Muscle of arm (tissue), 1 donor: ENCODE measurements at regions not wholly inside any gene's neighbourhood (a gene's known extent, or its start where the extent isn't known, plus 50 kb on each side); places are given as distances from the start of the nearest gene placed in this dataset.

Experiments used
- DNase-seq: peaks from one replicate; pipeline ENCODE4 v3.0.0-alpha.2; 2013

DNA sequence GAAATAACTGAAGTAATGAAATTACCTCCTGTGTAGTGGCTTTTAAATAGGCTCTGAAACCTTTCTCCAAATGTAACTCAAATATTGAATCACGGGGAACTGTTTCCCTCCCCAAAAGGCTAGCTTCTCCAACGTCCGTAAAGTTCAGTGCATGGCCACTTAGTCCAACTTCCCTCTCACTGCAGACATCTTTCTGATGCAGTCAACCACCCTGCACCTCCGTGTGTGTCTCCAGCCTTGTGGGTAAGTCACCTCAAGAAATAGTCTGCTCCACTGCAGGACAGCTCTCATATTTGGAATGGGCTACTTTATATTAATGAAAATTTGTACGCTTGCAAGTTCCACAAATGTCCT is 152.5 kb upstream of the CYRIA start:
- DNase-seq, result no peak

DNA sequence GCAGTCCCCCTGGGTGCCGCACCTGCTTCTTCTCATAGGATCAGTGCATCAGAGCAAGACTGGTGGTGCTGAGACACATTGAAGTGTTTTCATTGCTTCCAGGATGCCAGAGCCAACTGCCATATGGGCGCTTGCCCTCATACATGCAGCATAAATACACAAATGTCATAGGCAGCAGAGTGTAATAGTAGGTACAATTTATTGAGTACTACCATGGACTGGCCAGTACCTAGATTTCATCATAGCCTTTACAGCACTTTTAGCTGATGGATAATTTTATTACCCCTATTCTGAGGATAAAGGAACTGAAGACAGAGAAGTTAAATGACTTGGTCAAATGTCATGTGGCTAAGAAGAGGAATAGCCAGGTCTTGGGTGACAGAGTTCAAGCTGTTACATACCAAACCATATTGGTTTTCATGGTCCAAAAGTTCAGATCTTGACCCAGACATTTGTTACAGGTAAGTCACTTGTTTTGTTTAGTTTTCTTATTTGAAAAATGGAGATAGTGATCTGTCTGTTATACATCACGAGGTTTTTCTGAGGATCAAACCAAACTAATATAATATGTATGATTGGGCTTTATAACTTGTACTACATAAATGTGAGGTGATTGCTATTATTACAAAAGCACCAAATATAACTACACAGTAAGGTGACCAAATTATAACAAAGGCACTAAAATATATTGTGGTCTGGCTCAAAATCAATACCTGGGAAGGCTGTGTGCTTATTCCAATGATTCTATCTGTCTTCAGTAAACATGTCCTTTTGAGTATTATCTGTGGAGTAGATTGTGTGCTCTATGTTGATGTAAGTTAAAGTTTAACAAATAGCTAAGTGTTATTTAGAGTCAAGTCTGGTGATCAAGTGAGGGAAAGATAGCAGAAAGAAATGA is 151.9 kb upstream of the CYRIA start:
- no peak for DNase-seq

DNA sequence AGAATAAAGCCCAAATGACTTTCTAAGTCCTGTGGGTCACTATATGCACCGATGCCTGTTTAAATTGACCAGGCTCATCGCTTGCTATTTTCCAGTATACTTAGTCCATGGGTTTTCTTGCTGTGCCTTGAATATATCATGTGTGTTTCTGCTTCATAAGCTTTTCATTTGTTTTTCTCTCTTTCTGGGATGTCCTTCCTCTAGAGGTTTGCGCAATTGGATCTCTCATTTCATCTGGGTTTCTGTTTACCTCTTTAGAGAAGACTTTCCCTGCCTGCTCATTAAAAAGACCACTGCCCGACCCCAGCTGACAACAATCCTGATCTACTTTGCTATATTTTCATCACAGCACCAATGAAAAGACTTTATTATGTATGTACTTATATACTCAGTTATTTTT is 150.9 kb upstream of the CYRIA start:
- DNase-seq, result no peak

DNA sequence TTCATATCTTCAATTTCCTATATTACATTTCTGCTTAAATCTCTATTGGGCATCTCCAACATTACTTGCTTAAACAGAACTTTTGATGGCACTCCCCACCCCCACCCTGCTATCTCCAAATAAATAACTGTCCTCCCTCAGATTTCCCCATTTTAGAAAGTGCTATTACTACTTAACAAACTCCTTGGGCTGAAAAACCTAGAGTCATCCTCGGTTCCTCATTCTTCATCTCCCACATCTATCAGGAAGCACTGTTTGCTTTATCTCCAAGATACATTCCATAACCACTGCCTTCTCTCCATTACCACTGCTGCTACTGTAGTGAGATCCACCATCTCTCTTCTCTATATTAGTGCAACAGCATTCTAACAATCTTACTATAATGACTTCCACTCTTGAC is 150.4 kb upstream of the CYRIA start:
- no peak for DNase-seq

DNA sequence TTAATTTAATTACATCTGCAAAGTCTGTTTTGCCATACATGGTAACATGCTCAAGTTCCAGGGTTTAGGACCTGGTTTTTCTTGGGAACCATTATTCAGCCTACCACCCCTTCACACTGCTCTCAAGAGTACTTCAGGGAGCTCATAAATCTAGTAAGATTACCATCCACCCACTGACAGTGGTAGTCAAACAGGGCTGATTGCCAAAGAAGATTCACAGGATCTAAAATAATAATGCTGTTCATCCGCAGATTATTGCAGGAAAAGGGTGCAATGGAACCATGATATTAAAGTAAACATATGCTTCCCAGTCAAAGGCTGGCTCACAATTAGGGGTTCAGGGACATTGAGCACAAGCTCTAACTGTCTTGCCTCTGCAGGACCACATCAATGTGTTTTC is 148.0 kb upstream of the CYRIA start:
- no peak for DNase-seq

DNA sequence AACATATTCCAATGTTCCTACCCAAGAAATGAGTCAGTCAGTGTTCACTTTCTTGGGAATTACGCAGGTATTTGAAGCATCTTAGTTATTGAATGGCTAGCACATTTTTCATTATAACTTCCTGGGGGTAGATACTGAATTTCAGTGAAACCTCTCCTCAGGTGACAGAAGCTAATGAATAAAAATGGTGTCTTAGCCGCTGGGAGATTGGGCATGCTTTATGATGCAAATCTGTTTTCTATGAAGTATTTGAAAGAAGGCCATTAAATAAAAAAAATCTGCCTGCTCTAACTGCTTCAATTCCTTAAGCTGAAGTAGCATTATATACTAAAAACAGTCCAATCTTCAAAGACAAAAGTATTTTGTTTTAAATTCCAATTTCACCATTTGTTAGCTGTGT is 132.8 kb upstream of the CYRIA start:
- no peak for DNase-seq

DNA sequence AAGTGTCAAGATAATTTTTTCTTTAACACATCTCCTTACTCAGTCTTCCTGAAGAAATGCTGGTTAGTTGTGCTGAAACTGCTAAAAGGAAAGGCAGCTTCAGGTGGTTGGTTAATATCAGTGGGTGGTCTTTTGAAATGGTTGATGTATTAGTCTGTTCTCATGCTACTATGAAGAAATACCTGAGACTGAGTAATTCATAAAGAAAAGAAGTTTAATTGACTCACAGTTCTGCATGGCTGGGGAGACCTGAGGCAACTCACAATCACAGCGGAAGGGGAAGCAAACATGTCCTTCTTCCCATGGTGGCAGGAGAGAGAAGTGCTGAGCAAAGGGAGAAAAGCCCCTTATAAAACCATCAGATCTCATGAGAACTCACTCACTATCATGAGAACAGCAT is 125.9 kb upstream of the CYRIA start:
- DNase-seq, result no peak

DNA sequence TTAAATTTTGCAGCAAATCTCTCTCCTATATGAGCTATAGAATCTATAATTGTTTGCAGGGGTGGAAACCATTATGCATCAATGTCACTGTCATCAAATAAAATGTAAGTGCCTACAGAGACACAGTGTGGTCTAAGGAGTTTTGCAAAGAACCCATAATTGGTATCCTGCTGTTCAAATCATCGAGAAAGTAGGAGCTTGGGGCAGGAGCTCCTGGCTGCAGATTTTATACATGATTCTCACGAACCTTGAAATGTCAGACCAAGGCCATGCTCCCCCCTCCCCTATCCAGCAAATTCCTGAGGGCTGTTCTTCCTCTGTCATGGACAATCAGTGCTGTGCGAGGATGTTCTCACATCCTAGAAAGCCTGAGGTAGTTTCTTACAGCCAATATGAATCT is 119.5 kb upstream of the CYRIA start:
- DNase-seq, result no peak

DNA sequence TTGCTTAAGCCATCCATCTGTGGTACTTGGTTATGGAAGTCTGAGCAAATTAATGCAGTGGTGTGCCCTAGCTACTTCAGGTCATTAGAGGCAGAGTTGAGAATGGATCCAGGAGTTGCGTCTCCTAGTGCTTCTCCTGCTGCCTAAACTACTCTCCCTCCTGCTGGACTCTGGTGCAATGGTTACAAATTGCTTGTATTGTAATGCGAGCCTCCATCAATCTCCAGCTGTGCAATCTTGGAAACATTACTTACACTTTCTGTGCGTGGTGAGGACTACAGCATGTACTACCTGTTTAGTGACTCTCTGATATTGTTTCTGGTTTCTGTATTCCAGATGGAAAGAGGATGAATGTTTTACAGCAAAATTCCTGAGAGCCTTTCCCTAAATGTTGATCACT is 119.0 kb upstream of the CYRIA start:
- no peak for DNase-seq

DNA sequence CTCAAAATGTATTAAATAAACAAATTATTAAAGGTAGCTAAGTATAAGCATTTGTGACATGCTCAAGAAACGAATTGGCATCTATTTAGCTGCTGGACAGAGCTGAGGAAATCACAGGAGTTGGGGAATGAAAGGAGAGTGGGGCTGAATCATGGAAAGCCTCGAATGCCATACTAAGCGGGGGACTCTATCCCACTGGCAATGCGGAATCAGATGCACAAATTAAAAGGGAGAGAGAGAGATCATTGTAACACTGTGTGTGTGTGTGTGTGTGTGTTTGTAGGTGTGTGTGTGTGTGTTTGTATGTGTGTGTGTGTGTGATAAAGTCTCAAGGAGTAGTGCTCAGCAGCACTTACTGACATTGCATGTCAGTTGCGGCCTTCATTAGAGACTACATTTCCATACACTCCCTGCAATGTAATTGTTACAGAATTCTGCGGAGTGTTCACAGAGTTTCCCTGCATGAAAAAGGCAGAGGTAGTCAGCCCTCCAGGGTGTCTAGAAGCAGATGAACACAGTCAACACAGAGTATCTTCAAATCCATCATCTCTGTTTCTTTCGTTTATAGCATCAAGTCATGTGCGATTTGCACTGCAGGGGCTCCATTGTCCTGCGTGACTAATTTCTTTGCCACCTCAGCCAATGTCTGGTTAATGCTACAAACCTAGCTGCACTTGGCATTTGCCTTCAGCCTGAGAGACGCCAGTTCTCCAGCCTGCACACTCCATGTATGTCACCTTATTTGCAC is 111.7 kb upstream of the CYRIA start:
- DNase-seq, result no peak

DNA sequence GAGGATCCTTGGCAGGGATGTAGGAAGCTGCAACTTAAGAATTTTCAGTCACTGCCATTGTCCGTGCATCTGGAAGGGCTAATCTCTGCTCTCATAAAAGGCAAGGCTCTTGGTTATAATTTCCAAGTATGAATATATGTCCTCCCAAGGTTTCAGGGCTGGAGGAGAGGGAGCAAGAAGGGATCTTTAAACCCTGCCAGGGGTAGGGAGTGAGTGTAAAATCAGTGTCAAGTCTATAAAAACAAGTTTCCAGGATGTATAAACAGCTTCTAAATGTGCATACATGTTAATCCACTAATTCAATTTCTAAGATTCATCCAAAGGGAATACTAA is 110.2 kb upstream of the CYRIA start:
- no peak for DNase-seq

DNA sequence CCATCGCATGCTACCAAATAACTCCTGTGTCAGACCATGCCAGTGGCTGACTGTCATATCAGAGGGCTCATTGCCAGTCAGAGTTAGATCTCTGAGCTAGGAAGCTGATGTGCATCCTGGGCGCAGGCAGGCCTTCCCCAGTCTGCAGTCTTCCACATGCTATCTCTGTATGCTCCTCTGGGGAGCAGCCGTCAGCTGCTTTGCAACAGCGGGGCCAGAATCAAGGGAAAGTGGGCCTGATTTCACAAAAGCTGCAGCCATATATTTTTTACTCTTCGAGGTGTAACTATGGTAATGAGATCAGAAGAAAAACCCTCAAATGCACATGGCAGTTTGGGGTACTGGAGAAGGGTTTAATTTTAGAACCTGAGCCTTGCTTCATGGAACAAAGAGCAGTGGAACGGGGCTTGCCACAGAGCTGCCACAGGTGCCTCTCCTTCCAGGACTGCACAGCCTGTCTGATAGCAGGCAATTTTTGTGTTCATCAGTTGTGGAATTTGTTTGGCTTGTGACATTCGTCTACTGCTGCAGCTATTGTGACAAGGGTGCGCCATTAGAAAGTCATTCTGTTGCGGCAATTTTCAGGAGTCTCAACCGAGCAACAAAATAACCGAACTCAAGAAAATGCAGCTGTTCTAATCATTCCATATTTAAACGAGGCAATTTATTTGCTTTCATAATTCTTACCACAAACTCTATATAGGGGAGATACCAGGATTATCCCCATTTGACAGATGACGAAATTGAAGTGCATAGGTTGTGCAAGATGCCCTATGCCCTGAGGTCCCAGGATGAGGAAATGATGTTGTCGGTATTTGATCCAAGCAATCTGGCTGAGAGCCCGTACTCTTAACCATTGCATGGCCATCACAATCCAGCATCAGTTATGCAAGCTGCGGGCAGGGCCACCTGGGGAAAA is 109.6 kb upstream of the CYRIA start:
- DNase-seq, result no peak

DNA sequence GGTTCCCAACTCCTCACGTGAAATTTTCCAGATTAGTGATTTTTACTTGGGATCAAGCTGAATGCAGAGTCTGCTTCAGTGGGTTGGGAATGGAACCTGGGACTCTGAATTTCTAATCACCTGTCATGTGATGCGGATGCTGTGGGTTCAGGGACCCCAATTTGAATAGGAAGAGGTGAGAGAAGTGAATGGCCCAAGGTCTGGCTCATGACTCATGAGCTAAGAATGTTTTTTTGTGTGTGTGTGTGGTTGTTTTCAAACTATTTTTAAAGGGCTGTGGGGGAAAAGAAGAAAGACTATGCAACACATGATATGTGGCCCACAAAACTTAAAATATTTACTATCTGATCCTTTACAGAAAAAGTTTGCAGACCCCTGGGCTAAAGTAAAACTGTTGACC is 108.5 kb upstream of the CYRIA start:
- DNase-seq, result no peak

DNA sequence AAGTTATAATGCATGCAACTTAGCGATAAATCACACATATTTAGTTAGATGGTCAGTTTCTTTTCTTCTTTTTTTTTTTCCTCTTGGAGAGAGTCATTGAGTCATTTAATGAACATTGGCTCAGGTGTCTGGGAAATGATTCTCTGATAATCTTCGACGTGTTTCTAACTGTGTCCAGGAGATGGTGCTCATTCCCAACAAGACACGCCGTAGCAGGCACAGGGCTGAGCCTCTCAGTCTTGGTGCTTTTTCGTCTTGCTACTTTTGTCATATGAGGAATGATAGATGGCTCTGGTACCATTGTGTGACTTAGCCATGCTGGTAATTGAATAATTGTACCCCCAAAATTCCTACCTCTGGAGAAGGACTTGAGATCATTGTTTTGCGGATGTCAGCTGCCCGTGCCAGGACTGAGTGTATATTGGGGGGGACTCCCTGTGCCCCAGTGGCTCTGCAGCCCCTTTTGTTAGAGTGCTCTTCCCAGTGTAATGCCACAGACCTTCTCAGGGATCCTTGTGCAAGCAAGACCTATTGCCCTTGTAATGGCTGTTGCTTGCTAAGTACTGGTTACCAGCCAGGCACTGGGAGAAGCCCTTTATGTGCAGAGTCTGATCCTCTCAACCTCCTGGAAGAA is 107.6 kb upstream of the CYRIA start:
- DNase-seq, result peak; percentile 36

DNA sequence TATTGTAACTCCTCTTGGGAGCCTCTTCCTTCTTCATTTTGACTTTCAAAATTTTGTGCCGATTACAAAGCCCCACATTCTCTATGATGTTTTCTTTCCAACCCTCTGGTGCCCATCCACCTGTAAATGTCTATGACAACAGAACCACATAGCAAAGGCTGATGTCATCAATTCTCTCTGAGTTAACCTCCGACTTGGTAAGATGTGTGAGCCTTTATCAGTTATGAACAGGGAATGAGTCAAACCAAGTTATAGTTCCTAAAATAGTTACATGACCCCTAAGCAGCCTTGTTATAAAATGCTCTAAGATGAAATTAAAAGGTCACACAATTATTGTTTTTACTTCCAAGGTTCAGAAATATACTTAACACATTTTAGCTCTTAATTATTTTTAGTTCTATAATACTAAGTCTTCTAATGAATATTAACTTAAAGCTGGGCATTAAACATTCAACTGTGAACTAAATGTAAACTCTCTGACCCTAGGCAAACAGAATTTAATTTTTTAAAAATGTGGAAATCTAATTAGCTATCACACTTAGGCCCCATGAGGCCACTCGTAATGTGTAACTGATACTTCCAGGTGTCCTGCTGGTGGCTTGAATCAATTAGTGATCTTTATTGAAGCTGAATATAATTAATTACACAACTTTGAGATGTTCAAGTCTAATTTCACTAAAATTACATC is 102.3 kb upstream of the CYRIA start:
- no peak for DNase-seq

DNA sequence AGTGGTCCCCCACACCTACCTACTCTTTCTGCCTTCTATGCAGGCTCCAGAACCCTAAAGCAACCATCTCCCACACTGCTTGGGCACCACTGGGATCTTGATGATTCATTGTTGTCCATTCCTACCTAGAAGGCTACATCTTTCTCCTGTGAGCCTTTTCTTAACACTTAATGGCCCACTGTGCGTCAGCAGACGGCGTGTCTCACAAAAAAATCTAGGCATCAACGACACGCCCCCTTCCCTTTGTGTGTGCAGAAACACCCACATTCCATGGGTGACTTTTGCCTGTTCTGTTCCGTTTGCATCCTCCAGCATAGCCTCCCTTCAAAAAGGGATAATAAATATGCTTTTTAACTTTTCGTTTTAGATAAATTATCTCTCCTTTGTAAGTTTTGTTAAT is 99.7 kb upstream of the CYRIA start:
- DNase-seq, result no peak

DNA sequence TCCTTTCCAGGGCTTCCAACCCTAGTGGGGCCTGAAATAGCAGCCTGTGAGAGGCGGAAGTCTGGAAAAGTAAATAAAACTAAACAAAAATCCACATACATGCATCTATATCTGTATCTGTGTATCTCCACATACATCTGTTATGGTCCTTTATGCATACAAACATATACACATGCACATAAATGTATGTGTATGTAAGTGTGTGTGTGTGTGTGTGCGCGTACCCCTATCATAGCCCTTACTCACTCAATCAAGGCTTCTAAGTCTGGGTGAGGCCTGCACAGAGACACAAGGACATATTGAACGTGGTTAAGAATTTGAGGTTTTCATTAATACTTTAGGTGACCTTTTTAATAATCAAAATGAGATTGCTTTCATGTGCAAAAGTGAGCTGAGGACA is 98.9 kb upstream of the CYRIA start:
- no peak for DNase-seq

DNA sequence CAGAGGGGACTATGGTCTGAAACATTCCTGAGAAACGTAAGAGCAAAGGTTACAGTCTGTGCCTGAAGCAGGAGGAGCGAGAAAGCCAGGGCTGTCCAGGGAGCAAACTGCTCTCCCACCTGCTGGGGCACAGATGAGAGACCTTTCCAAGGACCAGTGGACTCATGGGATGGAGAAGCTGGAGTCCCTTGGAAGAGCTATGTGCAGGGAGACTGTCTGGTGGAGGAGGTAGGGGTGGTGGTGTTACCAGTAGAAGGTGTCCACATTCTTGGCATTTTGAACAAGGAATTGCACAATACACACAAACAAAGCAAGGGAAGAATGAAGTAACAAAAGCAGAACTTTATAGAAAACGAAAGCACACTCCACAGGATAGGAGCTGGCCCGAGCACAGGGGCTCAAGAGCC is 97.9 kb upstream of the CYRIA start:
- DNase-seq, result no peak

DNA sequence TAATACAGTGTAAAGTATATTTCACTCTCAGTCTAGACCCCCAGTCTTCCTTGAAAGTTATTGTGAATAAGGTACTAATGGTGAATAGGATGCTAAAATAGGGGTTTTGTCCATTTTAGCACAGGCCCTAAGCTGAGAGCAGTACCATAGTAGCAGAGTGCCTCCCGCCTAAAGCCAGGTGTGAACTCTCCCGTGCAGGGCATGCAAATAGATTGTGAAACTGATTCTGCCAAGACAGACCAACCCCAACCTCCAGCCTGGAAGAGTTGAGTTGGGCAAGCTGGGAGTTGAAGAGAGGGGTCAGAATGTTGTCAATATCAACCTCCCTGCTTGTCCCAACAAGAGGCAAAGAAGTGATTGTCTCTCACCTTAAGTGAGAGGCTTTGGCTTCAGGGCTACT is 97.4 kb upstream of the CYRIA start:
- DNase-seq, result no peak

DNA sequence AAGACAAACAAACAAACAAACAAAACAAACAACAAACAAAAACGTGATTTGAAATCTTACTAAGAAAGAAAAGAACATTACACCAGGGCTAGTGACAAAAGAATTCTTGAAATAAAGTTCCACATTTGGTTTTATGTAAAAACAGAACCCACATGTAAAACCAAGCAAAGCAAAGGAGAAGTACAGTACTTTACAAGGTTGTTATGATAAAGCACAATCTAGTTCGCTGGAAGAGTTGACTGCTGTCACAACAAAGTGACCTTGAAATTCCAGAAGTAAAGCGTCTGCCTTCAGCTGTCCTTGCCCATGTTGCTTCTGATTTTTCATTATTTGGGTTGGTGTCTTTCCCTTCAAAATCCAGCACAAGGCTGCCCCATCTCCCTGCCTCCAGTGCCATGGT is 94.8 kb upstream of the CYRIA start:
- DNase-seq, result no peak

DNA sequence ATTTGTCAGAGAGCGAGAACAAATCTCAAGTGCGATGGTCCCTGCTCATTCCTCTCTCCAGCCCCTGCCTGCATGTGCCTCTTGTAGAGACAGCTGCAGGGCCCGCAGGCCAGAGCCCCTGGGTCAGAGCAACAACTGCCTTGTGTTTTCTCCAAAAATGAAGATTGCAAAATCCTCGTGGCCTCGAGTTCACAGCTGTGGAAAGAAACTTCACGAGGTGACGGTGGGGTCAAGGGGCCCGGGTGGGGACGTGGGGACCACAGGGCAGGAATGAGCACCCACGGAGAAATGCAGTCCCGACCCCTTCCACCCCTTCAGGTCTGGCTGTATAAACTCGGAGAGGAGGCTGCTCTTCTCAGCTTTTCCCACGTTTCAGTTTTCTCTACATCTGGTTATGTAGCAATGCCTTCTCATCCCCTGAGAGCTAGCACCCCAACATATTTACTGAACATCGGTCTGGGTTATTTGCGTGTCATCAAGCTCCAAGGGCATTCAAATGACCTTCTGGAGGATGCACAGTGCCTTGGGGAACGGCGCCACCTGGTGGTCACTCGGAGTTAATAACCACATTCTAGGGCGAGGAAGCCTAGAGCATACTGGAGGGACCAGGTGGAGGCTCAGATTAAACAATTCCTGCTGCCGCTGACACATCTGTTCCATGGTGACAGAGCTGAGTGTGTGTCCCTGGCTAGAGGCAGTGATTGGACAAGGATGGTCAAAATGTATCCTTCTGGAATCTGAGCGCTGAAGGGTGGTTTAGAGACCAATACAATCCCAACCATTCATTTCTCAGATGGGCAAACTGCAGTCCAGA is 91.4 kb upstream of the CYRIA start:
- DNase-seq, result peak; percentile 86
